ENCODE measurements at regions not wholly inside any gene's neighbourhood (a gene's known extent, or its start where the extent isn't known, plus 50 kb on each side); places are given as distances from the start of the nearest gene placed in this dataset.

GRCh38 chr5:152607401-152608160 is 202.5 kb upstream of the NMUR2 start:
- Histone ChIP-seq H3K4me1 (ENCODE audit: control extremely low read depth in 1 of 4, control insufficient read depth in 4 of 4, insufficient read depth in 4 of 4, low read length in 3 of 4) (no peaks in the 10 kb centered on the region), H3K27ac (ENCODE audit: insufficient read depth in 1 of 2, low read depth in 1 of 2, low read length in 2 of 2, poor library complexity in 1 of 2, severe bottlenecking in 2 of 2) (no peak overlapping the region), H3K9me3 (ENCODE audit: control extremely low read depth in 1 of 5, control insufficient read depth in 4 of 5, insufficient read depth in 2 of 5, low read depth in 1 of 5, low read length in 4 of 5) (no peaks in the 10 kb centered on the region), H3K36me3 (ENCODE audit: control insufficient read depth in 4 of 4, insufficient read depth in 4 of 4, low read length in 3 of 4) (no peaks in the 10 kb centered on the region), H3K4me3 (ENCODE audit: control insufficient read depth in 1 of 7, extremely low read depth in 1 of 7, insufficient read depth in 4 of 7, low read depth in 2 of 7, low read length in 6 of 7) (no peak overlapping the region), H3K27me3 (replicated peaks in 2 of 5; ENCODE audit: control insufficient read depth in 4 of 5, insufficient read depth in 5 of 5, low read length in 4 of 5) (no peaks in the 10 kb centered on the region)
- WGBS (ENCODE audit: insufficient coverage), result 66% methylated on average over 3 of the region's 3 CpGs
- CTCF ChIA-PET, result no interaction called here
- POLR2A ChIA-PET, result no interaction called here
- DNase-seq, result no peak

- no peaks in the 10 kb centered on the region for H3K9me3 ChIP-seq (ENCODE audit: control extremely low read depth in 1 of 5, control insufficient read depth in 4 of 5, insufficient read depth in 2 of 5, low read depth in 1 of 5, low read length in 4 of 5)
- 100% methylated on average over 2 of the region's 3 CpGs for WGBS (ENCODE audit: insufficient coverage)
- POLR2A ChIA-PET, result no interaction called here
- H3K27ac ChIP-seq (ENCODE audit: insufficient read depth in 1 of 2, low read depth in 1 of 2, low read length in 2 of 2, poor library complexity in 1 of 2, severe bottlenecking in 2 of 2), result no peak overlapping the region
- DNase-seq, result no peak
- no peaks in the 10 kb centered on the region for H3K27me3 ChIP-seq (replicated peaks in 2 of 5; ENCODE audit: control insufficient read depth in 4 of 5, insufficient read depth in 5 of 5, low read length in 4 of 5)
- H3K4me1 ChIP-seq (ENCODE audit: control extremely low read depth in 1 of 4, control insufficient read depth in 4 of 4, insufficient read depth in 4 of 4, low read length in 3 of 4), result no peaks in the 10 kb centered on the region
- H3K4me3 ChIP-seq (ENCODE audit: control insufficient read depth in 1 of 7, extremely low read depth in 1 of 7, insufficient read depth in 4 of 7, low read depth in 2 of 7, low read length in 6 of 7), result no peak overlapping the region
- H3K36me3 ChIP-seq (ENCODE audit: control insufficient read depth in 4 of 4, insufficient read depth in 4 of 4, low read length in 3 of 4), result no peaks in the 10 kb centered on the region
- CTCF ChIA-PET, result no interaction called here
These were observed 203.4 kb upstream of the NMUR2 start for GRCh38 chr5:152608458-152608857.

GRCh38 chr5:152619756-152620155 is 214.7 kb upstream of the NMUR2 start:
- no CpG with 5 or more reads among the region's 2 CpGs for WGBS (ENCODE audit: insufficient coverage)
- ChIA-PET CTCF (no interaction called here), POLR2A (no interaction called here)
- Histone ChIP-seq H3K4me3 (ENCODE audit: control insufficient read depth in 1 of 7, extremely low read depth in 1 of 7, insufficient read depth in 4 of 7, low read depth in 2 of 7, low read length in 6 of 7) (no peak overlapping the region), H3K27me3 (replicated peaks in 2 of 5; ENCODE audit: control insufficient read depth in 4 of 5, insufficient read depth in 5 of 5, low read length in 4 of 5) (no peaks in the 10 kb centered on the region), H3K36me3 (ENCODE audit: control insufficient read depth in 4 of 4, insufficient read depth in 4 of 4, low read length in 3 of 4) (no peaks in the 10 kb centered on the region), H3K4me1 (ENCODE audit: control extremely low read depth in 1 of 4, control insufficient read depth in 4 of 4, insufficient read depth in 4 of 4, low read length in 3 of 4) (no peaks in the 10 kb centered on the region), H3K9me3 (ENCODE audit: control extremely low read depth in 1 of 5, control insufficient read depth in 4 of 5, insufficient read depth in 2 of 5, low read depth in 1 of 5, low read length in 4 of 5) (no peaks in the 10 kb centered on the region), H3K27ac (ENCODE audit: insufficient read depth in 1 of 2, low read depth in 1 of 2, low read length in 2 of 2, poor library complexity in 1 of 2, severe bottlenecking in 2 of 2) (no peak overlapping the region)
- no peak for DNase-seq

DNA sequence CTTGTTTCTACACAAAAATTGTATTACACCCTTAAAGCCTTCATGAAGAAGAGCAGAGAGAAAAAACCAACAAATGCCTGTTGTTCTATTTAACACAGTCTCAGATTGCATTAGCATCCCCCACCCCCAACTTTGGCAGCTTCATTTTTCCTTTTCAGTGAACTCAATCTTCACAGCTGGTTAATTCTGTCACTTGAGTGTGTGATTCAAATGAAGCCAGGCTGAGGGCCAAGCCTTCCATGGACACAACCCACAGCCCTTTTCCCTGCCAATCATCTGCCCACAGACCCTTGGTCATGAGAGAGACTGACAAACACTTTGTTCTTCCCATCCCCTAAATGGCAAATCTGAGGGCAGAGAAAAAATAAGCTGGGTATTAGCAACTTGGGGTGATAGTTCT is 217.5 kb upstream of the NMUR2 start:
- Histone ChIP-seq H3K36me3 (ENCODE audit: control insufficient read depth in 4 of 4, insufficient read depth in 4 of 4, low read length in 3 of 4) (no peaks in the 10 kb centered on the region), H3K27ac (ENCODE audit: insufficient read depth in 1 of 2, low read depth in 1 of 2, low read length in 2 of 2, poor library complexity in 1 of 2, severe bottlenecking in 2 of 2) (no peak overlapping the region), H3K4me1 (ENCODE audit: control extremely low read depth in 1 of 4, control insufficient read depth in 4 of 4, insufficient read depth in 4 of 4, low read length in 3 of 4) (no peaks in the 10 kb centered on the region), H3K4me3 (ENCODE audit: control insufficient read depth in 1 of 7, extremely low read depth in 1 of 7, insufficient read depth in 4 of 7, low read depth in 2 of 7, low read length in 6 of 7) (no peak overlapping the region), H3K27me3 (replicated peaks in 2 of 5; ENCODE audit: control insufficient read depth in 4 of 5, insufficient read depth in 5 of 5, low read length in 4 of 5) (no peaks in the 10 kb centered on the region), H3K9me3 (ENCODE audit: control extremely low read depth in 1 of 5, control insufficient read depth in 4 of 5, insufficient read depth in 2 of 5, low read depth in 1 of 5, low read length in 4 of 5) (no peaks in the 10 kb centered on the region)
- POLR2A ChIA-PET, result no interaction called here
- no peak for DNase-seq
- CTCF ChIA-PET, result no interaction called here

DNA sequence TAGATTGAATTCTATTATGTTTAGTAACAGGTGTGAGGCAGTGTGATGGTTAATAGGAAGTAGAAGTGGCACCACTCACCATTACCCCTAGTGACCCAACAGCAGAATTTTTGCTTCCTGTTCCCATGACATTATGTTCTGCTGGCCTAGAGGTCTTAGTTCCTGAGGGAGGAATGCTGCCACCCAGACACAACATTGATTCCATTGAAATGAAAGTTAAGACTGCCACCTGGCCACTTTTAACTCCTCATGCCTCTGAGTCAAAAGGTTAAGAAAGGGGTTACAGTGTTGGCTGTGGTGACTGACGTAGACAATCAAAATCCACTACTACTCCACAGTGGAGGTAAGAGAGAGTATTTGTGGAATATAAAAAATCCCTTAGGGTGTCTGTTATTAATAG is 218.9 kb upstream of the NMUR2 start:
- WGBS (ENCODE audit: insufficient coverage), result no CpG with 5 or more reads among the region's 1 CpG
- DNase-seq, result no peak
- Histone ChIP-seq H3K36me3 (ENCODE audit: control insufficient read depth in 4 of 4, insufficient read depth in 4 of 4, low read length in 3 of 4) (no peaks in the 10 kb centered on the region), H3K27ac (ENCODE audit: insufficient read depth in 1 of 2, low read depth in 1 of 2, low read length in 2 of 2, poor library complexity in 1 of 2, severe bottlenecking in 2 of 2) (no peak overlapping the region), H3K4me1 (ENCODE audit: control extremely low read depth in 1 of 4, control insufficient read depth in 4 of 4, insufficient read depth in 4 of 4, low read length in 3 of 4) (no peaks in the 10 kb centered on the region), H3K4me3 (ENCODE audit: control insufficient read depth in 1 of 7, extremely low read depth in 1 of 7, insufficient read depth in 4 of 7, low read depth in 2 of 7, low read length in 6 of 7) (no peak overlapping the region), H3K9me3 (ENCODE audit: control extremely low read depth in 1 of 5, control insufficient read depth in 4 of 5, insufficient read depth in 2 of 5, low read depth in 1 of 5, low read length in 4 of 5) (no peaks in the 10 kb centered on the region), H3K27me3 (replicated peaks in 2 of 5; ENCODE audit: control insufficient read depth in 4 of 5, insufficient read depth in 5 of 5, low read length in 4 of 5) (no peaks in the 10 kb centered on the region)
- POLR2A ChIA-PET, result no interaction called here
- CTCF ChIA-PET, result no interaction called here

- no peaks in the 10 kb centered on the region for H3K4me1 ChIP-seq (ENCODE audit: control extremely low read depth in 1 of 4, control insufficient read depth in 4 of 4, insufficient read depth in 4 of 4, low read length in 3 of 4)
- H3K9me3 ChIP-seq (ENCODE audit: control extremely low read depth in 1 of 5, control insufficient read depth in 4 of 5, insufficient read depth in 2 of 5, low read depth in 1 of 5, low read length in 4 of 5), result no peaks in the 10 kb centered on the region
- whole genome bisulfite sequencing (ENCODE audit: insufficient coverage), result 95% methylated on average over 3 of the region's 3 CpGs
- no peaks in the 10 kb centered on the region for H3K27me3 ChIP-seq (replicated peaks in 2 of 5; ENCODE audit: control insufficient read depth in 4 of 5, insufficient read depth in 5 of 5, low read length in 4 of 5)
- no peak overlapping the region for H3K4me3 ChIP-seq (ENCODE audit: control insufficient read depth in 1 of 7, extremely low read depth in 1 of 7, insufficient read depth in 4 of 7, low read depth in 2 of 7, low read length in 6 of 7)
- no peak for DNase-seq
- CTCF ChIA-PET, result no interaction called here
- H3K36me3 ChIP-seq (ENCODE audit: control insufficient read depth in 4 of 4, insufficient read depth in 4 of 4, low read length in 3 of 4), result no peaks in the 10 kb centered on the region
- H3K27ac ChIP-seq (ENCODE audit: insufficient read depth in 1 of 2, low read depth in 1 of 2, low read length in 2 of 2, poor library complexity in 1 of 2, severe bottlenecking in 2 of 2), result no peak overlapping the region
- POLR2A ChIA-PET, result no interaction called here
These were observed 220.6 kb upstream of the NMUR2 start for GRCh38 chr5:152625696-152626095.

- ChIA-PET CTCF (no interaction called here), POLR2A (no interaction called here)
- no peak for DNase-seq
- Histone ChIP-seq H3K4me1 (ENCODE audit: control extremely low read depth in 1 of 4, control insufficient read depth in 4 of 4, insufficient read depth in 4 of 4, low read length in 3 of 4) (no peaks in the 10 kb centered on the region), H3K27me3 (replicated peaks in 2 of 5; ENCODE audit: control insufficient read depth in 4 of 5, insufficient read depth in 5 of 5, low read length in 4 of 5) (no peaks in the 10 kb centered on the region), H3K9me3 (ENCODE audit: control extremely low read depth in 1 of 5, control insufficient read depth in 4 of 5, insufficient read depth in 2 of 5, low read depth in 1 of 5, low read length in 4 of 5) (no peaks in the 10 kb centered on the region), H3K4me3 (ENCODE audit: control insufficient read depth in 1 of 7, extremely low read depth in 1 of 7, insufficient read depth in 4 of 7, low read depth in 2 of 7, low read length in 6 of 7) (no peak overlapping the region), H3K36me3 (ENCODE audit: control insufficient read depth in 4 of 4, insufficient read depth in 4 of 4, low read length in 3 of 4) (no peaks in the 10 kb centered on the region), H3K27ac (ENCODE audit: insufficient read depth in 1 of 2, low read depth in 1 of 2, low read length in 2 of 2, poor library complexity in 1 of 2, severe bottlenecking in 2 of 2) (no peak overlapping the region)
- 92% methylated on average over 3 of the region's 5 CpGs for WGBS (ENCODE audit: insufficient coverage)
These were observed 226.1 kb upstream of the NMUR2 start for GRCh38 chr5:152631221-152631620.

Measured in common myeloid progenitor, CD34-positive (primary cell).